Vagina (tissue), 2 donors: ENCODE measurements at regions not wholly inside any gene's neighbourhood (a gene's known extent, or its start where the extent isn't known, plus 50 kb on each side); places are given as distances from the start of the nearest gene placed in this dataset.

ENCODE experiments used
- CTCF ChIP-seq, 3 experiments: fragments of 450-650 bp in 2 of 3; fragments of 200-600 bp in 1 of 3; sonication (generic) in 1 of 3; IDR thresholded peaks; one replicate each; pipeline ENCODE4 v1.5.1; 2017 to 2019; ENCODE audit warnings: antibody characterized with exemption in 3 of 3, mild to moderate bottlenecking in 2 of 3, moderate library complexity in 2 of 3
- POLR2A ChIP-seq, 2 donors: fragments of 450-650 bp; IDR thresholded peaks; one replicate each; pipeline ENCODE4 v1.6.1; 2017; ENCODE audit warnings: antibody characterized with exemption in 2 of 2, mild to moderate bottlenecking in 2 of 2, moderate library complexity in 2 of 2
- POLR2AphosphoS5 ChIP-seq, 2 donors: sonication (generic); formaldehyde crosslinking; IDR thresholded peaks; one replicate each; pipeline ENCODE4 v1.9.0; 2017; ENCODE audit warnings: antibody characterized with exemption in 2 of 2, mild to moderate bottlenecking in 2 of 2, low read depth in 1 of 2; ENCODE audit not compliant: insufficient read depth in 1 of 2

- no peak for TF ChIP-seq CTCF (IDR thresholded peaks at IDR 0.05)
- no peak for TF ChIP-seq POLR2AphosphoS5 (IDR thresholded peaks at IDR 0.05; ENCODE audit: insufficient read depth in 1 of 2, low read depth in 1 of 2)
- TF ChIP-seq POLR2A (IDR thresholded peaks at IDR 0.05): no peak
Observed at GRCh38 chr14:34201909-34202637, 251.2 kb upstream of the EGLN3 start.
